ENCODE measurements at regions not wholly inside any gene's neighbourhood (a gene's known extent, or its start where the extent isn't known, plus 50 kb on each side); places are given as distances from the start of the nearest gene placed in this dataset.

- H3K4me2 ChIP-seq (ENCODE audit: insufficient read depth, insufficient read length, low read length), result no peak overlapping the region
- H3K79me2 ChIP-seq (ENCODE audit: insufficient read depth, low read length), result no peaks in the 10 kb centered on the region
- no peak overlapping the region for H4K5ac ChIP-seq (ENCODE audit: insufficient read length, low read depth, low read length)
- H3K36me3 Mint-ChIP-seq (ENCODE audit: insufficient read depth in 1 of 3, low read depth in 3 of 3), result peaks cover 0 to 4% (median 0%) of the 10 kb centered on the region in 3 experiments; a peak in 2 of 7 replicates
- no peaks in the 10 kb centered on the region for H3K9me3 ChIP-seq (ENCODE audit: control insufficient read depth, low read depth, low read length)
- H2BK15ac ChIP-seq (ENCODE audit: low read depth, low read length), result no peak overlapping the region
- H2BK120ac ChIP-seq (ENCODE audit: low read depth, low read length, poor library complexity, severe bottlenecking), result no peak overlapping the region
- WGBS (ENCODE audit: extremely low coverage, insufficient read length, low lambda C conversion rate), result no CpG with 5 or more reads among the region's 2 CpGs
- no peaks in the 10 kb centered on the region for H3K27me3 ChIP-seq (ENCODE audit: insufficient read depth, low read length)
- no peak overlapping the region for H3K4me3 Mint-ChIP-seq
- H3K27ac Mint-ChIP-seq, result no peak overlapping the region
- H3K27ac ChIP-seq (ENCODE audit: insufficient read length, low read depth, low read length), result no peak overlapping the region
- H2BK5ac ChIP-seq (ENCODE audit: insufficient read length, low read length), result no peak overlapping the region
- no peak overlapping the region for H2BK12ac ChIP-seq (ENCODE audit: insufficient read length, low read depth, low read length)
- H2AFZ ChIP-seq (ENCODE audit: low read length), result no peak overlapping the region
- no peak overlapping the region for H4K91ac ChIP-seq (ENCODE audit: insufficient read length, low read depth, low read length)
- no peaks in the 10 kb centered on the region for H3K27me3 Mint-ChIP-seq (ENCODE audit: low read depth)
- no peak for DNase-seq
- no peaks in the 10 kb centered on the region for H3K23me2 ChIP-seq (ENCODE audit: insufficient read length, low read depth, low read length, poor library complexity, severe bottlenecking)
- no peaks in the 10 kb centered on the region for H4K20me1 ChIP-seq (ENCODE audit: control insufficient read depth, insufficient read depth, insufficient read length)
- H2AK5ac ChIP-seq (ENCODE audit: insufficient read length, low read length), result no peak overlapping the region
- TF ChIP-seq, protein P1, sequence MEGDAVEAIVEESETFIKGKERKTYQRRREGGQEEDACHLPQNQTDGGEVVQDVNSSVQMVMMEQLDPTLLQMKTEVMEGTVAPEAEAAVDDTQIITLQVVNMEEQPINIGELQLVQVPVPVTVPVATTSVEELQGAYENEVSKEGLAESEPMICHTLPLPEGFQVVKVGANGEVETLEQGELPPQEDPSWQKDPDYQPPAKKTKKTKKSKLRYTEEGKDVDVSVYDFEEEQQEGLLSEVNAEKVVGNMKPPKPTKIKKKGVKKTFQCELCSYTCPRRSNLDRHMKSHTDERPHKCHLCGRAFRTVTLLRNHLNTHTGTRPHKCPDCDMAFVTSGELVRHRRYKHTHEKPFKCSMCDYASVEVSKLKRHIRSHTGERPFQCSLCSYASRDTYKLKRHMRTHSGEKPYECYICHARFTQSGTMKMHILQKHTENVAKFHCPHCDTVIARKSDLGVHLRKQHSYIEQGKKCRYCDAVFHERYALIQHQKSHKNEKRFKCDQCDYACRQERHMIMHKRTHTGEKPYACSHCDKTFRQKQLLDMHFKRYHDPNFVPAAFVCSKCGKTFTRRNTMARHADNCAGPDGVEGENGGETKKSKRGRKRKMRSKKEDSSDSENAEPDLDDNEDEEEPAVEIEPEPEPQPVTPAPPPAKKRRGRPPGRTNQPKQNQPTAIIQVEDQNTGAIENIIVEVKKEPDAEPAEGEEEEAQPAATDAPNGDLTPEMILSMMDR (conservative IDR thresholded peaks at IDR 0.05), result no peak
- no peak overlapping the region for H3K9ac ChIP-seq (ENCODE audit: extremely low read depth, insufficient read length, low read length)
- H3K23ac ChIP-seq (ENCODE audit: insufficient read length, low read depth, low read length), result no peak overlapping the region
- peaks cover 0 to 6% of the 10 kb centered on the region in 2 experiments; a peak in 2 of 4 replicates for H3K4me1 Mint-ChIP-seq
- H3K4me1 ChIP-seq (ENCODE audit: insufficient read depth, low read length), result peaks cover 4% of the 10 kb centered on the region; the same call in 1 of the 2 replicates
- no peaks in the 10 kb centered on the region for H3K79me1 ChIP-seq (ENCODE audit: insufficient read depth, low read depth, low read length, poor library complexity, severe bottlenecking)
- H3K56ac ChIP-seq (ENCODE audit: insufficient read length, low read depth, low read length), result no peak overlapping the region
- no peak overlapping the region for H3T11ph ChIP-seq (ENCODE audit: low read length)
- H2BK20ac ChIP-seq (ENCODE audit: low read depth, low read length, poor library complexity, severe bottlenecking), result no peak overlapping the region
- H3K9me3 Mint-ChIP-seq, result no peaks in the 10 kb centered on the region; a peak in 1 of 5 replicates
- H3K4ac ChIP-seq (ENCODE audit: low read depth, low read length), result no peak overlapping the region
- no peak overlapping the region for H3K18ac ChIP-seq (ENCODE audit: insufficient read length, low read depth, low read length)
- H3K14ac ChIP-seq (ENCODE audit: insufficient read depth, low read length), result no peak overlapping the region
- H4K8ac ChIP-seq (replicated peaks; ENCODE audit: insufficient read length, low read depth, low read length), result no peak overlapping the region
Observed at GRCh38 chr14:29043737-29044136, 277.1 kb downstream of the FOXG1 start.

All from H9 (cell line).